HG03565 (cell line): ENCODE measurements at regions not wholly inside any gene's neighbourhood (a gene's known extent, or its start where the extent isn't known, plus 50 kb on each side); places are given as distances from the start of the nearest gene placed in this dataset.

Experiments
- ATAC-seq: cut with Tn5 transposase; IDR thresholded peaks from one replicate; pipeline ENCODE4 v1.9.1; 2021; ENCODE audit warnings: mild to moderate bottlenecking, moderate library complexity; ENCODE audit not compliant: unreplicated experiment

GRCh38 chr1:81582467-81582986 is 218.2 kb upstream of the ADGRL2 start:
- no peak for ATAC-seq

GRCh38 chr1:81578867-81579266 is 221.9 kb upstream of the ADGRL2 start:
- no peak for ATAC-seq

- no peak for ATAC-seq
Observed at GRCh38 chr1:81577004-81577697, 223.6 kb upstream of the ADGRL2 start.

- ATAC-seq = no peak
Observed at GRCh38 chr1:81574408-81574807, 226.3 kb upstream of the ADGRL2 start.

- ATAC-seq = no peak
Observed at GRCh38 chr1:81573458-81573857, 227.3 kb upstream of the ADGRL2 start.

GRCh38 chr1:81571946-81572345 is 228.8 kb upstream of the ADGRL2 start:
- no peak for ATAC-seq

- no peak for ATAC-seq
Observed at GRCh38 chr1:81569761-81570160, 231.0 kb upstream of the ADGRL2 start.

GRCh38 chr1:81563632-81564031 is 237.1 kb upstream of the ADGRL2 start:
- no peak for ATAC-seq

- ATAC-seq = no peak
Observed at GRCh38 chr1:81562934-81563333, 237.8 kb upstream of the ADGRL2 start.

- no peak for ATAC-seq
Observed at GRCh38 chr1:81560629-81561028, 240.1 kb upstream of the ADGRL2 start.

GRCh38 chr1:81559662-81560350 is 240.9 kb upstream of the ADGRL2 start:
- ATAC-seq = no peak

GRCh38 chr1:81558291-81559076 is 242.2 kb upstream of the ADGRL2 start:
- no peak for ATAC-seq

GRCh38 chr1:81556968-81557367 is 243.8 kb upstream of the ADGRL2 start:
- ATAC-seq = no peak

- no peak for ATAC-seq
Observed at GRCh38 chr1:81554534-81554933, 246.2 kb upstream of the ADGRL2 start.

GRCh38 chr1:81554108-81554507 is 246.6 kb upstream of the ADGRL2 start:
- no peak for ATAC-seq

- ATAC-seq = no peak
Observed at GRCh38 chr1:81553503-81553902, 247.2 kb upstream of the ADGRL2 start.

- no peak for ATAC-seq
Observed at GRCh38 chr1:81551946-81552345, 248.8 kb upstream of the ADGRL2 start.

- ATAC-seq = no peak
Observed at GRCh38 chr1:81550753-81551152, 250.0 kb upstream of the ADGRL2 start.

GRCh38 chr1:81549588-81550127 is 251.1 kb upstream of the ADGRL2 start:
- peak; percentile 37 for ATAC-seq

GRCh38 chr1:81548918-81549587 is 251.7 kb upstream of the ADGRL2 start:
- ATAC-seq = peak; percentile 39

GRCh38 chr1:81547912-81548303 is 252.8 kb upstream of the ADGRL2 start:
- peak; percentile 78 for ATAC-seq
